Retinal pigment epithelial cell (primary cell): ENCODE measurements at regions not wholly inside any gene's neighbourhood (a gene's known extent, or its start where the extent isn't known, plus 50 kb on each side); places are given as distances from the start of the nearest gene placed in this dataset.
"Not testable (repeated sequence)": the region's sequence is repeated elsewhere in the genome, so short reads cannot be mapped to it uniquely, and the experiment has no call there.

Experiments used
- DNase-seq: peaks from one replicate; pipeline ENCODE4 v3.0.0-alpha.2; 2010; ENCODE audit warnings: low read depth
- H3K4me3 ChIP-seq: 2 replicates; pipeline ENCODE4 v1.5.1; 2011; ENCODE audit warnings: mild to moderate bottlenecking, low read length, control low read depth, moderate library complexity
- CTCF ChIP-seq: conservative IDR thresholded peaks from 2 replicates; pipeline ENCODE4 v1.5.1; 2011; ENCODE audit warnings: low read depth, low read length, control low read depth, inconsistent platforms

DNA sequence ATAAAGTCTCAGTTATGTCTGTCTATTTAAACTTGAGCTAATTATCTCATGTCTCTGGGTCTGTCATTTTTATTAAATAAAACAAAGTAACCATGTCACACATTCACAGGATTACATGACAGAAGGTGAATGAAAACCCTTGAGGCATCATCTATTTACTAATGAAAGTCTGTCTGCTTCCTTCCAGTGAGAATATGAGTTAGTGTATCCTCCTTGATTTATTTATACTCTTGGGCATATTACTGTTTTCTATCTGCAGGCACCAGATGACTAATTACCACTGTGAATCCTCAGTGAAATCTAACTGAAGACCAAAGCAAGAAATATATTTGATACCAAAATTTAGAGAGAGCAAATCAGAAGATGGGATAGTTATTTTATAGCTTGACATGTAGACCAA lies 163.7 kb downstream of the CDC14C start:
- H3K4me3 ChIP-seq, result no peak overlapping the region
- no peak for TF ChIP-seq CTCF
- DNase-seq, result no peak

GRCh38 chr7:49089717-49090116 lies 165.4 kb downstream of the CDC14C start:
- TF ChIP-seq CTCF, result no peak
- no peak for DNase-seq
- no peak overlapping the region for H3K4me3 ChIP-seq

GRCh38 chr7:49091089-49091488 lies 166.7 kb downstream of the CDC14C start:
- DNase-seq, result no peak
- H3K4me3 ChIP-seq, result no peak overlapping the region
- TF ChIP-seq CTCF, result no peak

GRCh38 chr7:49091519-49091918 lies 167.2 kb downstream of the CDC14C start:
- H3K4me3 ChIP-seq, result no peak overlapping the region
- no peak for DNase-seq
- no peak for TF ChIP-seq CTCF

GRCh38 chr7:49093218-49093617 lies 168.9 kb downstream of the CDC14C start:
- no peak for DNase-seq
- H3K4me3 ChIP-seq, result no peak overlapping the region
- TF ChIP-seq CTCF, result no peak

DNA sequence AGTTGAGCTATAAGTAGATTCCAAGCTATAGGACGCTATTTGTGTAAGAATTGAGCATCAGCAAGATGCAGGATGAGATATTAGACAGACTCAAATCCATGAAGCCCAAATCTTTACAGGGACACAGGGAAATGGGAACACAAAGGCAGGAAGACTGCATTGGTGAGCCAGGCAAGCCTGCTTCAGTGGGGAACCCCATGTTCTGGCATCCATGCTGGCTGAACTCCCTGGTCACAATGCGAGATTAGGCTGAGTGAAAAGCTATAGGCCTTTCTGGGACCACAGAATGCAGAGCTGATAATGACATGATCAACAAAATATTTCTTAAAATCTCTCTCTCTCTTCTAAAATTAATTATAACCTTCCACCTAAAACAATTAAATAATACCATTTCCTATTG lies 170.5 kb downstream of the CDC14C start:
- no peak for TF ChIP-seq CTCF
- H3K4me3 ChIP-seq, result no peak overlapping the region
- no peak for DNase-seq

DNA sequence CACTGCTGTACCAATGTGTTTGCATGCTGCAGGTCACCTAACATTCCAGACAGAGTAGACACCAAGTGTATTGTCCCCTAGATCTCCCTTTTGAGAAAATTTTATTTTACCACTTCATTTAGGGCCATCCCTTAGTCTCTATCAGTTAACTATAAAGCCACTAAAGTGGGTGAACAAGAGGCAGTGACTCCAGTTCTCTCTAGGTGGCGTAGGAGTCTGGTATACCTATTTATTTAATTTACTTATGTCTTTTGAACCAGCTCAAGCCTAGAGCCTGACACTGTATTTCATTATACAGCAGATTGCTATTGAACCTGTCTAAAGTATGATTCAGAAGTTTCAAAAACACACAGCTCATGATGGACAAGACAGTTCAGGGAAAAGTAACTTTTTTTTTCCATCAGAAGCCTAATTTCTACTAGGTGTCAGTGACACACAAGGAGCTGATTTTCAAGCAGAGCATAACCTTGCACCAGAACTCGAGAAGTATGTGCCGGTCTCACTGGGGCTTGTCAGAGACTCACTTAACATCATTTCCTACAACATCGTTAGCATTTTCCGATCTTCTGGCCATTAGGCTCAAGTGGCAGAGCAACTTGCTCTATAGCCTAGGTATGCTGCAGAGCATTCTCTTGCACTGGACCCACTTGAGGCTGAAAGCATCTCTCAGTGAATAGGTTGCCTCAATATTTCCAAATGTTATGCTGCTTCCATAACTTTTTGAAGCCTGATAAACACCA lies 175.4 kb downstream of the CDC14C start:
- DNase-seq, result no peak
- peak; percentile 25 for TF ChIP-seq CTCF
- H3K4me3 ChIP-seq, result no peak overlapping the region

DNA sequence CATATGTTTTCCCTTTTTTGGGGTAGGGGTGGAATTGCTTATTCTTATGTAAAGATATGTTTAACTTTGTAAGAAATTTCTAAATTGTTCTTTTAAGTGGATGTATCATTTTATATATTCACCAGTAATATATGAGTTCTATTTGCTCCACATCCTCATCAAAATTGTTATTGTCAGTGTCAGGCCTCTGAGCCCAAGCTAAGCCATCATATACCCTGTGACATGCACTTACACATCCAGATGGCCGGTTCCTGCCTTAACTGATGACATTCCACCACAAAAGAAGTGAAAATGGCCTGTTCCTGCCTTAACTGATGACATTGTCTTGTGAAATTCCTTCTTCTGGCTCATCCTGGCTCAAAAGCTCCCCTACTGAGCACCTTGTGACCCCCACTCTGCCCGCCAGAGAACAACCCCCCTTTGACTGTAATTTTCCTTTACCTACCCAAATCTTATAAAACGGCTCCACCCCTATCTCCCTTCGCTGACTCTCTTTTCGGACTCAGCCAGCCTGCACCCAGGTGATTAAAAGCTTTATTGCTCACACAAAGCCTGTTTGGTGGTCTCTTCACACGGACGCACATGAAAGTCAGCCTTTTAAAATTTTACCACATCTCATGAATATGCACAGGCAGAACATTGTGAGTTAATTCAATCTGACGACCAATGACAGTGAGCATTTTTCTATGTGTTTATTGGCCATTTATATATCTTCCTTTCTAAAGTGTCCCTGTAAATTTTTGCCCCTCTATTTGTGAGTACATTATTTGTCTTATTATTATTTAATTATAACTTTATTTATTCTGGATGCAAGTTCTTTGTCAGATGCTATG lies 176.8 kb downstream of the CDC14C start:
- not testable (repeated sequence) for DNase-seq, H3K4me3 ChIP-seq
